Breast epithelium (tissue), 3 donors: ENCODE measurements at regions not wholly inside any gene's neighbourhood (a gene's known extent, or its start where the extent isn't known, plus 50 kb on each side); places are given as distances from the start of the nearest gene placed in this dataset.

Experiments used
- POLR2A ChIP-seq: fragments of 450-650 bp; IDR thresholded peaks from one replicate; pipeline ENCODE4 v1.6.1; 2016; ENCODE audit warnings: antibody characterized with exemption, mild to moderate bottlenecking, moderate library complexity
- TF ChIP-seq, protein P1 (sequence below), 3 donors: fragments of 450-650 bp; IDR thresholded peaks; one replicate each; pipeline ENCODE4 v1.5.1; 2016 to 2017; ENCODE audit warnings: antibody characterized with exemption in 3 of 3, mild to moderate bottlenecking in 3 of 3, moderate library complexity in 3 of 3

DNA sequence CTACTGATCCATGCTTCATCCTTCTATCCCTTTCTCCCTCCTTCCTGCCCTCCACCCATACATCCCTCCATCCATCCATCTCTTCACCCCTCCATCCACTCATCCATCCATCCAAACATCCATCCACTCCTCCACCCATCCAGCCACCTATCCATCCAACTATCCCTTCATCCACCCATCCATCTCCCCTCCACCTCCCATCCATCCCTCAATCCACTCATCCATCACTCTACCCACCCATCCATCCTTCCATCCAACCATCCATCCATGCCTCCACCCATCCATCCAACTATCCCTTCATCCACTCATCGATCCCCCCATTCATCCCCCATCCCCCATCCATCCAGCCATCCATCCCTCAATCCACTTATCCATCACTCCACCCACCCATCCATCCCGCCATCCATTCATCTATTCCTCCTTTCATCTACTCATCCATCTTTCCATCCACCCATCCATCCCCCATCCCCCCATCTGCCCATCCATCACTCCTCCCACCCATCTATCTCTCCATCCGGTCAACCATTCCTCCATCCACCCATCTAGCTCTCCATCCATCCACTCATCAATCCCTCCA, 132.4 kb upstream of the IQSEC1 start:
- TF ChIP-seq, protein P1, sequence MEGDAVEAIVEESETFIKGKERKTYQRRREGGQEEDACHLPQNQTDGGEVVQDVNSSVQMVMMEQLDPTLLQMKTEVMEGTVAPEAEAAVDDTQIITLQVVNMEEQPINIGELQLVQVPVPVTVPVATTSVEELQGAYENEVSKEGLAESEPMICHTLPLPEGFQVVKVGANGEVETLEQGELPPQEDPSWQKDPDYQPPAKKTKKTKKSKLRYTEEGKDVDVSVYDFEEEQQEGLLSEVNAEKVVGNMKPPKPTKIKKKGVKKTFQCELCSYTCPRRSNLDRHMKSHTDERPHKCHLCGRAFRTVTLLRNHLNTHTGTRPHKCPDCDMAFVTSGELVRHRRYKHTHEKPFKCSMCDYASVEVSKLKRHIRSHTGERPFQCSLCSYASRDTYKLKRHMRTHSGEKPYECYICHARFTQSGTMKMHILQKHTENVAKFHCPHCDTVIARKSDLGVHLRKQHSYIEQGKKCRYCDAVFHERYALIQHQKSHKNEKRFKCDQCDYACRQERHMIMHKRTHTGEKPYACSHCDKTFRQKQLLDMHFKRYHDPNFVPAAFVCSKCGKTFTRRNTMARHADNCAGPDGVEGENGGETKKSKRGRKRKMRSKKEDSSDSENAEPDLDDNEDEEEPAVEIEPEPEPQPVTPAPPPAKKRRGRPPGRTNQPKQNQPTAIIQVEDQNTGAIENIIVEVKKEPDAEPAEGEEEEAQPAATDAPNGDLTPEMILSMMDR (IDR thresholded peaks at IDR 0.05), result no peak
- TF ChIP-seq POLR2A, result no peak
